ENCODE measurements at regions not wholly inside any gene's neighbourhood (a gene's known extent, or its start where the extent isn't known, plus 50 kb on each side); places are given as distances from the start of the nearest gene placed in this dataset.
"Not testable (repeated sequence)": the region's sequence is repeated elsewhere in the genome, so short reads cannot be mapped to it uniquely, and the experiment has no call there.

DNA sequence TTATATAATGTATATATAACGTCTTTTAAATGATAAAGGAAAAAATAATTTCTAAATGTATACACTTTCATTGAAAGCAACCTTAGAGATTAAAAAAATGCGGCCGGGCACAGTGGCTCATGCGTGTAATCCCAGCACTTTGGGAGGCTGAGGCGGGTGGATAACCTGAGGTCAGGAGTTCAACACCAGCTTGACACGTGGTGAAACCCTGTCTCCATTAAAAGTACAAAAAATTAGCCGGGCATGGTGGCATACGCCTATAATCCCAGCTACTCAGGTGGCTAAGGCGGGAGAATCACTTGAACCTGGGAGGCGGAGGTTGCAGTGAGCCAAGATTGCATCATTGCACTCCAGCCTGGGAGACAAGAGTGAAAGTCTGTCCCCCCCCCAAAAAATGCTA lies 303.7 kb upstream of the ZC3H15 start:
- DNase-seq; CTCF ChIA-PET; H3K9me3 ChIP-seq (ENCODE audit: low read length); H3K4me1 Mint-ChIP-seq; POLR2A ChIA-PET; H3K4me1 ChIP-seq (ENCODE audit: insufficient read depth, low read length); H3K27me3 Mint-ChIP-seq; H3K4me3 ChIP-seq (ENCODE audit: low read length); H3K27ac Mint-ChIP-seq; H3K27me3 ChIP-seq (ENCODE audit: insufficient read depth, low read length, poor library complexity, severe bottlenecking); H3K4me3 Mint-ChIP-seq; H3K36me3 ChIP-seq (ENCODE audit: insufficient read depth, low read length); H3K27ac ChIP-seq (ENCODE audit: low read depth, low read length): not testable (repeated sequence)
- Mint-ChIP-seq H3K9me3 (peaks cover 0 to 10% (median 0%) of the 10 kb centered on the region in 5 donors), H3K36me3 (peaks cover 0 to 32% (median 2%) of the 10 kb centered on the region in 3 donors)

DNA sequence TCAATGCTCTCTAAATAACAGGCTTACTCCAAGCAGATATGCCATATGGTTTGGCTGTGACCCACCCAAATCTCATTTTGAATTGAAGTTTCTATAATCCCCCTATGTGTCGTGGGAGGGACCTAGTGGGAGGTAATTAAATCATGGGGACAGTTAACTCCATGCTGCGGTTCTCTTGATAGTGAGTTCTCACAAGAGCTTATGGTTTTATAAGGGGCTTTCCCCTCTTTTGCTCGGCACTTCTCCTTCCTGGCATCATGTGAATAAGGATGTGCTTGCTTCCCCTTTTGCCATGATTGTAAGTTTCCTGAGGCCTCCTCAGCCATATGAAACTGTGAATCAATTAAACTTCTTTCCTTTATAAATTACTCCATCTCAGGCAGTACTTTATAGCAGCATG lies 302.7 kb upstream of the ZC3H15 start:
- Histone ChIP-seq H3K9me3 (ENCODE audit: low read length) (no peaks in the 10 kb centered on the region), H3K27me3 (ENCODE audit: insufficient read depth, low read length, poor library complexity, severe bottlenecking) (no peaks in the 10 kb centered on the region), H3K36me3 (ENCODE audit: insufficient read depth, low read length) (no peaks in the 10 kb centered on the region), H3K4me3 (ENCODE audit: low read length) (no peak overlapping the region), H3K4me1 (ENCODE audit: insufficient read depth, low read length) (no peaks in the 10 kb centered on the region), H3K27ac (ENCODE audit: low read depth, low read length) (no peak overlapping the region)
- Mint-ChIP-seq H3K4me3 (no peak overlapping the region), H3K9me3 (peaks cover 0 to 13% (median 0%) of the 10 kb centered on the region in 5 donors), H3K27me3 (no peaks in the 10 kb centered on the region), H3K4me1 (no peaks in the 10 kb centered on the region), H3K27ac (no peak overlapping the region), H3K36me3 (peaks cover 0 to 32% (median 2%) of the 10 kb centered on the region in 3 donors)
- ChIA-PET POLR2A (no interaction called here), CTCF (no interaction called here)
- DNase-seq = no peak

DNA sequence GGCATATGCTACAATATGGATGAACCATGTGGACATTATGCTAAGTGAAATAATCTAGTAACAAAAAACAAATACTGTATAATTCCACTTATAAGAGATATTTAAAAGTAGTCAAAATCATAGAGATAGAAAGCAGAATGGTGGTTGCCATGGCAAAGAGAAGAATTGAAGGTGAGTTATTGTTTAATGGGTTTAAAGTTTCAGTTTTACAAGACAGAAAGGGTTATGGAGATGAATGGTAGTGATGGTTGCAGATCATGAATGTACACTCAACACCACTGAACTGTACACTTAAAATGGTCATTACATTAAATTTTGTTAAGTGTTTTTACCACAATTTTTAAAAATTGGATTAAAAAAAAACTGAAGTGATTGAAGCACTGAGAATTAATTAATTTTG lies 298.2 kb upstream of the ZC3H15 start:
- no peaks in the 10 kb centered on the region for H3K36me3 ChIP-seq (ENCODE audit: insufficient read depth, low read length)
- no peaks in the 10 kb centered on the region for H3K27me3 ChIP-seq (ENCODE audit: insufficient read depth, low read length, poor library complexity, severe bottlenecking)
- no peaks in the 10 kb centered on the region for H3K27me3 Mint-ChIP-seq
- H3K4me3 ChIP-seq (ENCODE audit: low read length) = no peak overlapping the region
- POLR2A ChIA-PET = no interaction called here
- H3K9me3 ChIP-seq (ENCODE audit: low read length) = no peaks in the 10 kb centered on the region
- H3K27ac ChIP-seq (ENCODE audit: low read depth, low read length) = no peak overlapping the region
- H3K27ac Mint-ChIP-seq = no peak overlapping the region
- no peaks in the 10 kb centered on the region for H3K4me1 ChIP-seq (ENCODE audit: insufficient read depth, low read length)
- peaks cover 1 to 36% (median 3%) of the 10 kb centered on the region in 3 donors for H3K36me3 Mint-ChIP-seq
- DNase-seq = no peak
- peaks cover 0 to 12% (median 0%) of the 10 kb centered on the region in 5 donors for H3K9me3 Mint-ChIP-seq
- CTCF ChIA-PET = no interaction called here
- no peak overlapping the region for H3K4me3 Mint-ChIP-seq
- no peaks in the 10 kb centered on the region for H3K4me1 Mint-ChIP-seq

DNA sequence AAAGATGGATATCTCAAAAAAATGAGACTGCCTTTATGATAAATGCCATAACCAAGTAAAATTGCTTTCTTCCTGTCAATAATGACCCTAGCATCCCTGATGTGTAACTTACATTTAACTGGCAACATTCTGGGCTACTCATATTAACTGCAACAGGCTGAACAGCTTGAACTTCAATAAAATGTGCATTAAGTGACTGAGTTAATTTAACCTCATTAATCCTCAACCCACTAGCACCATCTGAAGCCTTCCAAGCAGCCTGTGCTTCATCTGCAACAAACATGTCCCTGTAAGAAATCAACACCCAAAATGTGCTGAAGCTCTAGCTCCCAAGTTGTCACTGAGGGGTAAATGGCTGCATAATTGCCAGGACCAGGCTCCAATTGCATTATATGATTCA lies 296.2 kb upstream of the ZC3H15 start:
- ChIA-PET POLR2A (no interaction called here), CTCF (no interaction called here)
- Mint-ChIP-seq H3K27ac (no peak overlapping the region), H3K36me3 (peaks cover 1 to 30% (median 3%) of the 10 kb centered on the region in 3 donors), H3K4me3 (no peak overlapping the region), H3K9me3 (peaks cover 0 to 12% (median 0%) of the 10 kb centered on the region in 5 donors), H3K4me1 (no peaks in the 10 kb centered on the region), H3K27me3 (no peaks in the 10 kb centered on the region)
- no peaks in the 10 kb centered on the region for H3K36me3 ChIP-seq (ENCODE audit: insufficient read depth, low read length)
- H3K27ac ChIP-seq (ENCODE audit: low read depth, low read length) = no peak overlapping the region
- no peaks in the 10 kb centered on the region for H3K4me1 ChIP-seq (ENCODE audit: insufficient read depth, low read length)
- H3K9me3 ChIP-seq (ENCODE audit: low read length) = no peaks in the 10 kb centered on the region
- H3K27me3 ChIP-seq (ENCODE audit: insufficient read depth, low read length, poor library complexity, severe bottlenecking) = no peaks in the 10 kb centered on the region
- no peak for DNase-seq
- no peak overlapping the region for H3K4me3 ChIP-seq (ENCODE audit: low read length)

DNA sequence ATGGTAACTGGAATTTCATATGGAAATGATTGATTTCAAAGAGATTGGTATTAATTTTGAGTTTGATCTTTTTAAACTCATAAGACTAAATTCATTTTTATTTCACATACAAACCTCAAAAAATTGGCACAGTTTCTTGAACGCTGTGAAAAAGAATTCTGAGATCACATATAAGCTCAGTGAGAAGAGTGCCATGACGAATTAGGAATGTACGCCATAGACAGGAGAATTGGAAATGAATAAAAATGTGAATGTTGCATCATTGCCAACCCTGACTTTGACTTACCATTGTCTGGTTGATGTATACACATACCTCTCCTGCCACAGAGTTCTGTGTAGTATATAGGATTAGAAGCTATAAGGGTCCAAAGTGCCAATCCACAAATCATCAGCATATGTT lies 290.4 kb upstream of the ZC3H15 start:
- Histone ChIP-seq H3K4me1 (ENCODE audit: insufficient read depth, low read length) (no peaks in the 10 kb centered on the region), H3K27ac (ENCODE audit: low read depth, low read length) (no peak overlapping the region), H3K9me3 (ENCODE audit: low read length) (no peaks in the 10 kb centered on the region), H3K4me3 (ENCODE audit: low read length) (no peak overlapping the region), H3K27me3 (ENCODE audit: insufficient read depth, low read length, poor library complexity, severe bottlenecking) (no peaks in the 10 kb centered on the region), H3K36me3 (ENCODE audit: insufficient read depth, low read length) (no peaks in the 10 kb centered on the region)
- ChIA-PET CTCF (no interaction called here), POLR2A (no interaction called here)
- Mint-ChIP-seq H3K4me1 (no peaks in the 10 kb centered on the region), H3K36me3 (peaks cover 0 to 10% (median 3%) of the 10 kb centered on the region in 3 donors), H3K9me3 (peaks cover 0 to 3% (median 0%) of the 10 kb centered on the region in 5 donors), H3K27me3 (no peaks in the 10 kb centered on the region), H3K4me3 (no peak overlapping the region), H3K27ac (no peak overlapping the region)
- no peak for DNase-seq

DNA sequence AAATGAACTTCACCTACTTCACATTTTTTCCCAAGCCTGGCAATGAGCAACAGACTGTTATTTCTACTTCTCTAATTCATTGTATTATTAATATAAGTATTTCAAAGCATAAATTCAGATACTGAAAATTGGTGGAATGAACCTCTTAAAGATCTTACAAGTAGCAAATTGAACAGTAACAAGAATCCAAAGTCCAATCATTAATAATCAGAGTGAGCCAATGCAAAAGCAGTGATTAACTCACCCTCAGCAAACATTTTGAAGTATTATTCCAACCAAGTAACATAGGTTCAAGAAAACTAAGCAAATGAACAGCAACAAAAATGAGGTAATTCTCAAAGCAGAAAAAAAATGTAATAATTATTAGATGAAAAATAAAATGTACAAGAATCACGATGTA lies 288.1 kb upstream of the ZC3H15 start:
- Histone ChIP-seq H3K27ac (ENCODE audit: low read depth, low read length) (no peak overlapping the region), H3K9me3 (ENCODE audit: low read length) (no peaks in the 10 kb centered on the region), H3K4me3 (ENCODE audit: low read length) (no peak overlapping the region), H3K36me3 (ENCODE audit: insufficient read depth, low read length) (no peaks in the 10 kb centered on the region), H3K4me1 (ENCODE audit: insufficient read depth, low read length) (no peaks in the 10 kb centered on the region), H3K27me3 (ENCODE audit: insufficient read depth, low read length, poor library complexity, severe bottlenecking) (no peaks in the 10 kb centered on the region)
- ChIA-PET POLR2A (no interaction called here), CTCF (no interaction called here)
- Mint-ChIP-seq H3K27me3 (no peaks in the 10 kb centered on the region), H3K9me3 (peaks cover 0 to 3% (median 0%) of the 10 kb centered on the region in 5 donors), H3K27ac (no peak overlapping the region), H3K4me1 (no peaks in the 10 kb centered on the region), H3K4me3 (no peak overlapping the region), H3K36me3 (peaks cover 0 to 5% (median 0%) of the 10 kb centered on the region in 3 donors)
- no peak for DNase-seq

DNA sequence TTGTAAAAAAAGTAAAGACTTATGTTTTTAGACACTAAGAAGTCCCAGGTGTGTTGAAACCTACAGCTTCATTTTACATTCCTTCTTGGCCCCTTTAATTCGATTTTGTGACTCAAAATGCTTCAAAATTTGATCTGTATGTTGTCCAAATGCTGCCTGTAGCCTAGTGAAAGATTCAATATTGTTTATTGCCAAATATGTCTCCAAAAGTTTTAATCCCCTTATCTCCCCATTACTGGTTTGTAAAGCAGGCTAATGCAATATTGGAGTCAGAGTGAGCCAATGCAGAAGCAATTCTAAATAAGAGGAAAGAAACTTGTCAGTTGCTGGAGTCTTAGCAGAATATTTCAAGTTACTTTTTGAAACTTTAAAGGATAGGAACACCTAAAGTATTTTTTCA lies 287.0 kb upstream of the ZC3H15 start:
- Mint-ChIP-seq H3K27me3 (no peaks in the 10 kb centered on the region), H3K4me1 (peaks cover 0 to 4% (median 0%) of the 10 kb centered on the region in 3 donors), H3K27ac (no peak overlapping the region), H3K4me3 (no peak overlapping the region), H3K36me3 (peaks cover 0 to 10% (median 0%) of the 10 kb centered on the region in 3 donors), H3K9me3 (peaks cover 0 to 6% (median 0%) of the 10 kb centered on the region in 5 donors)
- Histone ChIP-seq H3K27me3 (ENCODE audit: insufficient read depth, low read length, poor library complexity, severe bottlenecking) (no peaks in the 10 kb centered on the region), H3K9me3 (ENCODE audit: low read length) (no peaks in the 10 kb centered on the region), H3K36me3 (ENCODE audit: insufficient read depth, low read length) (no peaks in the 10 kb centered on the region), H3K27ac (ENCODE audit: low read depth, low read length) (no peak overlapping the region), H3K4me1 (ENCODE audit: insufficient read depth, low read length) (no peaks in the 10 kb centered on the region), H3K4me3 (ENCODE audit: low read length) (no peak overlapping the region)
- ChIA-PET CTCF (no interaction called here), POLR2A (no interaction called here)
- no peak for DNase-seq

DNA sequence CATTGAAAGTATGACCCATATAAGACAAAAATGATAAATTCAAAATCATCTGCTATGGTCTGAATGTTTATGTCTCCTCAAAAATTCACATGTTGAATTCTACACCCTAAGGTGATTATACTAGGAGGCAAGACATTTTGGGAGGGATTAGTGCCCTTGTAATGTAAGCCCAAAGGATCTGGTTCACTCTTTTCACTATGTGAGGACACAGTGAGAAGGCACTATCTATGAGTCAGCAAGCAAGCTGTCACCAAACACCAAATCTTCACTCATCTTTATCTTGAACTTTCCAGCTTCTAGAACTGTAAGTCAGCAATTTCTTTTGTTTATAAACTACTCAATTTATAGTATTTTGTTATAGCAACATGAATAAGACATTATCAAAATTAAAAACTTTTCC lies 284.7 kb upstream of the ZC3H15 start:
- no peak overlapping the region for H3K27ac Mint-ChIP-seq
- ChIA-PET POLR2A (no interaction called here), CTCF (no interaction called here)
- H3K27me3 Mint-ChIP-seq = no peaks in the 10 kb centered on the region
- H3K36me3 Mint-ChIP-seq = peaks cover 0 to 5% (median 0%) of the 10 kb centered on the region in 3 donors
- H3K36me3 ChIP-seq (ENCODE audit: insufficient read depth, low read length) = no peaks in the 10 kb centered on the region
- H3K27ac ChIP-seq (ENCODE audit: low read depth, low read length) = no peak overlapping the region
- H3K27me3 ChIP-seq (ENCODE audit: insufficient read depth, low read length, poor library complexity, severe bottlenecking) = no peaks in the 10 kb centered on the region
- H3K4me3 ChIP-seq (ENCODE audit: low read length) = no peak overlapping the region
- H3K9me3 ChIP-seq (ENCODE audit: low read length) = no peaks in the 10 kb centered on the region
- H3K4me1 ChIP-seq (ENCODE audit: insufficient read depth, low read length) = no peaks in the 10 kb centered on the region
- H3K4me3 Mint-ChIP-seq = no peak overlapping the region
- DNase-seq = no peak
- H3K9me3 Mint-ChIP-seq = peaks cover 0 to 4% (median 0%) of the 10 kb centered on the region in 5 donors
- peaks cover 0 to 4% (median 0%) of the 10 kb centered on the region in 3 donors for H3K4me1 Mint-ChIP-seq

Data from CD8-positive, alpha-beta memory T cell (primary cell).